GM23338 (cell line): ENCODE measurements at regions not wholly inside any gene's neighbourhood (a gene's known extent, or its start where the extent isn't known, plus 50 kb on each side); places are given as distances from the start of the nearest gene placed in this dataset.

Experiments
- ATAC-seq: fragments of 200-7000 bp; cut with Tn5 transposase; 3 replicates; pipeline ENCODE4 v1.9.1; 2020
- DNase-seq: peaks from one replicate; pipeline ENCODE4 v3.0.0-alpha.2; 2015; ENCODE audit warnings: low spot score
- H2AFZ ChIP-seq: fragments of 200-600 bp; sonication (generic); 2 replicates; pipeline ENCODE4 v1.8.0; 2016; ENCODE audit warnings: antibody characterized with exemption, mild to moderate bottlenecking, moderate library complexity
- H3F3A ChIP-seq: fragments of 200-600 bp; sonication (generic); replicated peaks from 2 replicates; pipeline ENCODE4 v1.8.0; 2017; ENCODE audit warnings: antibody characterized with exemption, mixed run types, low read depth
- H3K27ac ChIP-seq: fragments of 200-600 bp; sonication (generic); 2 replicates; pipeline ENCODE4 v1.6.1; 2016; ENCODE audit warnings: low read depth
- H3K27me3 ChIP-seq: fragments of 200-600 bp; sonication (generic); 2 replicates; pipeline ENCODE4 v1.8.0; 2016; ENCODE audit warnings: mild to moderate bottlenecking, mixed run types, moderate library complexity; ENCODE audit not compliant: insufficient read depth
- H3K36me3 ChIP-seq: fragments of 200-600 bp; sonication (generic); 2 replicates; pipeline ENCODE4 v1.8.0; 2016; ENCODE audit warnings: mild to moderate bottlenecking; ENCODE audit not compliant: insufficient read depth
- H3K4me1 ChIP-seq: fragments of 200-600 bp; sonication (generic); 2 replicates; pipeline ENCODE4 v1.8.0; 2016; ENCODE audit warnings: mild to moderate bottlenecking, moderate library complexity; ENCODE audit not compliant: insufficient read depth
- H3K4me2 ChIP-seq: fragments of 200-600 bp; sonication (generic); 2 replicates; pipeline ENCODE4 v1.7.1; 2017; ENCODE audit warnings: mixed run types
- H3K4me3 ChIP-seq: fragments of 200-600 bp; sonication (generic); 2 replicates; pipeline ENCODE4 v1.6.1; 2016; ENCODE audit warnings: mixed run types
- H3K79me2 ChIP-seq: fragments of 200-600 bp; sonication (generic); replicated peaks from 2 replicates; pipeline ENCODE4 v1.8.0; 2017; ENCODE audit warnings: mild to moderate bottlenecking; ENCODE audit not compliant: insufficient read depth
- H3K9me2 ChIP-seq: fragments of 200-600 bp; sonication (generic); 2 replicates; pipeline ENCODE4 v1.8.0; 2017; ENCODE audit not compliant: insufficient read depth
- H4K20me1 ChIP-seq: fragments of 200-600 bp; sonication (generic); replicated peaks from 2 replicates; pipeline ENCODE4 v1.8.0; 2017; ENCODE audit warnings: mild to moderate bottlenecking; ENCODE audit not compliant: insufficient read depth
- H3K27ac Mint-ChIP-seq: 2 replicates; pipeline ENCODE4 v1.8.0; 2020; ENCODE audit warnings: inconsistent platforms, mild to moderate bottlenecking, moderate library complexity, mixed read lengths
- H3K27me3 Mint-ChIP-seq: 3 replicates; pipeline ENCODE4 v1.8.0; 2022; ENCODE audit warnings: low read depth, mild to moderate bottlenecking, moderate library complexity, mixed read lengths, inconsistent platforms; ENCODE audit not compliant: insufficient read depth, poor library complexity
- H3K36me3 Mint-ChIP-seq: 3 replicates; pipeline ENCODE4 v1.8.0; 2021; ENCODE audit warnings: low read depth, mild to moderate bottlenecking, inconsistent platforms, moderate library complexity, mixed read lengths
- H3K4me1 Mint-ChIP-seq: 3 replicates; pipeline ENCODE4 v1.8.0; 2020; ENCODE audit warnings: mild to moderate bottlenecking, inconsistent platforms, mixed read lengths
- H3K4me3 Mint-ChIP-seq: 3 replicates; pipeline ENCODE4 v1.8.0; 2021; ENCODE audit warnings: moderate library complexity, mild to moderate bottlenecking, inconsistent platforms, mixed read lengths
- H3K9me3 Mint-ChIP-seq: 3 replicates; pipeline ENCODE4 v1.8.0; 2020; ENCODE audit warnings: moderate library complexity, mild to moderate bottlenecking, inconsistent platforms, mixed read lengths
- CTCF ChIP-seq, 2 experiments: fragments of 200-600 bp in 1 of 2; sonication (generic) in 1 of 2; conservative IDR thresholded peaks; 2 replicates each; pipeline versions ENCODE4 v1.5.1 to v1.6.1; 2016 to 2017; ENCODE audit warnings: antibody characterized with exemption in 2 of 2, low read depth in 2 of 2, mild to moderate bottlenecking in 2 of 2, moderate library complexity in 1 of 2
- NANOG ChIP-seq: IDR thresholded peaks from 2 replicates; pipeline ENCODE4 v1.6.1; 2016; ENCODE audit warnings: antibody characterized with exemption, borderline replicate concordance
- REST ChIP-seq: IDR thresholded peaks from one replicate; pipeline ENCODE4 v1.6.1; 2018; ENCODE audit warnings: antibody characterized with exemption; ENCODE audit not compliant: unreplicated experiment
- STAT1 ChIP-seq: IDR thresholded peaks from one replicate; pipeline ENCODE4 v1.6.1; 2016; ENCODE audit warnings: antibody characterized with exemption; ENCODE audit not compliant: unreplicated experiment

- H3K79me2 ChIP-seq = no peaks in the 10 kb centered on the region
- H3K27me3 ChIP-seq = no peaks in the 10 kb centered on the region
- no peaks in the 10 kb centered on the region for H4K20me1 ChIP-seq
- H3K4me2 ChIP-seq = no peak overlapping the region
- no peak for ATAC-seq
- H2AFZ ChIP-seq = no peak overlapping the region
- H3K9me2 ChIP-seq = no peaks in the 10 kb centered on the region
- no peaks in the 10 kb centered on the region for H3K36me3 ChIP-seq
- H3K36me3 Mint-ChIP-seq = no peaks in the 10 kb centered on the region
- no peaks in the 10 kb centered on the region for H3K4me1 Mint-ChIP-seq
- no peak overlapping the region for H3K27ac Mint-ChIP-seq
- no peak overlapping the region for H3K4me3 ChIP-seq
- TF ChIP-seq STAT1 = no peak
- TF ChIP-seq NANOG = no peak
- TF ChIP-seq REST = no peak
- H3K4me1 ChIP-seq = no peaks in the 10 kb centered on the region
- no peaks in the 10 kb centered on the region for H3K27me3 Mint-ChIP-seq
- H3K27ac ChIP-seq = no peak overlapping the region
- no peak for DNase-seq
- no peaks in the 10 kb centered on the region for H3K9me3 Mint-ChIP-seq
- H3K4me3 Mint-ChIP-seq = no peak overlapping the region
- no peaks in the 10 kb centered on the region for H3F3A ChIP-seq
Measured at GRCh38 chr14:28946267-28946666, 179.7 kb downstream of the FOXG1 start.

GRCh38 chr14:28949503-28949902 is 182.9 kb downstream of the FOXG1 start:
- Histone ChIP-seq H3F3A (no peaks in the 10 kb centered on the region), H3K36me3 (no peaks in the 10 kb centered on the region)

More at GRCh38 chr14:28949503-28949902, 182.9 kb downstream of the FOXG1 start:
- H3K27ac ChIP-seq = no peak overlapping the region
- peaks cover 2% of the 10 kb centered on the region; the same call in 1 of the 3 replicates for H3K4me1 Mint-ChIP-seq
- H3K27me3 Mint-ChIP-seq = no peaks in the 10 kb centered on the region
- H3K27ac Mint-ChIP-seq = no peak overlapping the region; the same call in 1 of the 2 replicates
- H3K9me3 Mint-ChIP-seq = no peaks in the 10 kb centered on the region
- no peaks in the 10 kb centered on the region for H3K36me3 Mint-ChIP-seq
- H3K27me3 ChIP-seq = no peaks in the 10 kb centered on the region
- TF ChIP-seq STAT1 (no peak), NANOG (no peak), CTCF (conservative IDR thresholded peaks at IDR 0.05; ENCODE audit: low read depth in 2 of 2) (no peak), REST (no peak)
- H3K4me3 Mint-ChIP-seq = no peak overlapping the region
- no peak overlapping the region for H2AFZ ChIP-seq
- DNase-seq (no peak), ATAC-seq (no peak)
- H4K20me1 ChIP-seq = no peaks in the 10 kb centered on the region
- H3K4me1 ChIP-seq = no peaks in the 10 kb centered on the region
- no peaks in the 10 kb centered on the region for H3K9me2 ChIP-seq
- no peak overlapping the region for H3K4me2 ChIP-seq
- H3K79me2 ChIP-seq = no peaks in the 10 kb centered on the region
- no peak overlapping the region for H3K4me3 ChIP-seq
